Sigmoid colon (tissue), 6 donors: ENCODE measurements at regions not wholly inside any gene's neighbourhood (a gene's known extent, or its start where the extent isn't known, plus 50 kb on each side); places are given as distances from the start of the nearest gene placed in this dataset.

Source experiments
- DNase-seq: peaks from one replicate; pipeline ENCODE4 v3.0.0-alpha.2; 2019
- H3K27ac ChIP-seq, 4 donors: fragments of 200-600 bp; sonication (generic); one replicate each; pipeline ENCODE4 v1.5.1; 2016 to 2019; ENCODE audit warnings: mild to moderate bottlenecking in 1 of 4
- H3K27me3 ChIP-seq, 3 donors: fragments of 200-600 bp; sonication (generic); one replicate each; pipeline ENCODE4 v1.5.1; 2019; ENCODE audit warnings: mild to moderate bottlenecking in 1 of 3
- H3K36me3 ChIP-seq, 4 donors: fragments of 200-600 bp; sonication (generic); one replicate each; pipeline ENCODE4 v1.5.1; 2016 to 2019
- H3K4me1 ChIP-seq, 4 donors: fragments of 200-600 bp; sonication (generic); one replicate each; pipeline ENCODE4 v1.5.1; 2017 to 2019
- H3K4me3 ChIP-seq, 4 donors: fragments of 200-600 bp; sonication (generic); one replicate each; pipeline ENCODE4 v1.5.1; 2017 to 2019; ENCODE audit warnings: mild to moderate bottlenecking in 2 of 4, moderate library complexity in 1 of 4
- H3K9me3 ChIP-seq, 4 donors: fragments of 200-600 bp in 3 of 4; sonication (generic) in 3 of 4; one replicate each; pipeline versions ENCODE4 v1.5.1 to v1.6.1; 2013 to 2019
- EP300 ChIP-seq, 4 donors: sonication (generic); formaldehyde crosslinking; IDR thresholded peaks; one replicate each; pipeline ENCODE4 v1.6.1; 2017; ENCODE audit warnings: antibody characterized with exemption in 4 of 4
- POLR2A ChIP-seq, 2 donors: fragments of 450-650 bp; IDR thresholded peaks; one replicate each; pipeline ENCODE4 v1.6.1; 2016; ENCODE audit warnings: antibody characterized with exemption in 2 of 2, mild to moderate bottlenecking in 2 of 2, moderate library complexity in 2 of 2
- POLR2AphosphoS5 ChIP-seq, 4 donors: sonication (generic); formaldehyde crosslinking; IDR thresholded peaks; one replicate each; pipeline ENCODE4 v1.6.1; 2017; ENCODE audit warnings: antibody characterized with exemption in 4 of 4
- WGBS, 2 donors: extraction: QIAGEN DNeasy Blood & Tissue Kit; methylation state at CpG; one replicate each; pipeline ENCODE4 v1.1.7; 2013; 5-methylcytosine and 5-hydroxymethylcytosine counted together
- intact Hi-C: fragments of 100-400 bp; cut with DNase I; formaldehyde crosslinking; loops from one replicate; pipeline ENCODE4 v1.15.1; 2023
- TF ChIP-seq, protein P1 (sequence below), 4 experiments: fragments of 450-650 bp in 3 of 4; fragments of 200-600 bp in 1 of 4; IDR thresholded peaks; one replicate each; pipeline ENCODE4 v1.5.1; 2016 to 2019; ENCODE audit warnings: antibody characterized with exemption in 4 of 4, mild to moderate bottlenecking in 3 of 4, moderate library complexity in 2 of 4
- donor health status: healthy with polysubstance abuse.
- donor health status: healthy.

- no peak for TF ChIP-seq EP300 (IDR thresholded peaks at IDR 0.05)
- intact Hi-C loops = no loop called here
- Histone ChIP-seq H3K27me3 (no peaks in the 10 kb centered on the region), H3K4me1 (no peaks in the 10 kb centered on the region), H3K4me3 (no peak overlapping the region), H3K27ac (no peak overlapping the region), H3K36me3 (no peaks in the 10 kb centered on the region), H3K9me3 (peaks cover 0 to 3% (median 0%) of the 10 kb centered on the region in 4 donors)
- DNase-seq = no peak
Observed at GRCh38 chr10:52636874-52637273, 135.7 kb downstream of the MBL2 start.

DNA sequence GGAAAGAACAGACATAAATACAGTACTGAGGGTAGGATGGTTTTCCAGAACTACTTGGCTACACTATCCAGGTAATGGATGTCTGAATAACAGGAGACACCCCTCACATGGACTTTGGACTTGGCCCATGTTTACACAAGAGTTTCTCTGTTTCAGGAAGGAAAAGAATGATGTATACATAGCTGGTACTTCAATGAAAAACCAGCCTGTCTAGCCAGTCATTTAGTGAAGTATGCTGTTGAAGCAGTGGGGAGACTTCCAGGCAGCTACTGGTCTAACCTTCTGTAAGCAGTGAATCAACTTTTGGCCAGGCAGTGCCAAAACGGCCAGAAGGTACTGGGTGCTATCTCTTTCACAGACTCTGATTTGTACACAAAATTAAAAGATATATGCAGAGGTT, 135.0 kb downstream of the MBL2 start:
- intact Hi-C loops = no loop called here
- TF ChIP-seq EP300 (IDR thresholded peaks at IDR 0.05) = no peak
- TF ChIP-seq, protein P1, sequence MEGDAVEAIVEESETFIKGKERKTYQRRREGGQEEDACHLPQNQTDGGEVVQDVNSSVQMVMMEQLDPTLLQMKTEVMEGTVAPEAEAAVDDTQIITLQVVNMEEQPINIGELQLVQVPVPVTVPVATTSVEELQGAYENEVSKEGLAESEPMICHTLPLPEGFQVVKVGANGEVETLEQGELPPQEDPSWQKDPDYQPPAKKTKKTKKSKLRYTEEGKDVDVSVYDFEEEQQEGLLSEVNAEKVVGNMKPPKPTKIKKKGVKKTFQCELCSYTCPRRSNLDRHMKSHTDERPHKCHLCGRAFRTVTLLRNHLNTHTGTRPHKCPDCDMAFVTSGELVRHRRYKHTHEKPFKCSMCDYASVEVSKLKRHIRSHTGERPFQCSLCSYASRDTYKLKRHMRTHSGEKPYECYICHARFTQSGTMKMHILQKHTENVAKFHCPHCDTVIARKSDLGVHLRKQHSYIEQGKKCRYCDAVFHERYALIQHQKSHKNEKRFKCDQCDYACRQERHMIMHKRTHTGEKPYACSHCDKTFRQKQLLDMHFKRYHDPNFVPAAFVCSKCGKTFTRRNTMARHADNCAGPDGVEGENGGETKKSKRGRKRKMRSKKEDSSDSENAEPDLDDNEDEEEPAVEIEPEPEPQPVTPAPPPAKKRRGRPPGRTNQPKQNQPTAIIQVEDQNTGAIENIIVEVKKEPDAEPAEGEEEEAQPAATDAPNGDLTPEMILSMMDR (IDR thresholded peaks at IDR 0.05) = no peak
- TF ChIP-seq POLR2AphosphoS5 (IDR thresholded peaks at IDR 0.05) = no peak
- no peak for TF ChIP-seq POLR2A (IDR thresholded peaks at IDR 0.05)

GRCh38 chr10:52639652-52640051, 132.9 kb downstream of the MBL2 start:
- Histone ChIP-seq H3K4me3 (no peak overlapping the region), H3K36me3 (no peaks in the 10 kb centered on the region), H3K4me1 (no peaks in the 10 kb centered on the region), H3K9me3 (peaks cover 0 to 3% (median 0%) of the 10 kb centered on the region in 4 donors), H3K27me3 (no peaks in the 10 kb centered on the region), H3K27ac (no peak overlapping the region)
- 0 to 57% methylated on average over 1 of the region's 1 CpG for WGBS, 2 donors
- intact Hi-C loops = no loop called here
- TF ChIP-seq, protein P1 (IDR thresholded peaks at IDR 0.05) = no peak
- TF ChIP-seq POLR2A (IDR thresholded peaks at IDR 0.05) (no peak), EP300 (IDR thresholded peaks at IDR 0.05) (no peak), POLR2AphosphoS5 (IDR thresholded peaks at IDR 0.05) (no peak)
- no peak for DNase-seq

More for the DNA sequence above, 135.0 kb downstream of the MBL2 start:
- peaks cover 0 to 3% (median 0%) of the 10 kb centered on the region in 4 donors for H3K9me3 ChIP-seq
- H3K36me3 ChIP-seq = no peaks in the 10 kb centered on the region
- no peak for DNase-seq
- 20 to 51% methylated on average over 1 of the region's 1 CpG for WGBS, 2 donors
- no peaks in the 10 kb centered on the region for H3K27me3 ChIP-seq
- no peak overlapping the region for H3K27ac ChIP-seq
- no peak overlapping the region for H3K4me3 ChIP-seq
- H3K4me1 ChIP-seq = no peaks in the 10 kb centered on the region

DNA sequence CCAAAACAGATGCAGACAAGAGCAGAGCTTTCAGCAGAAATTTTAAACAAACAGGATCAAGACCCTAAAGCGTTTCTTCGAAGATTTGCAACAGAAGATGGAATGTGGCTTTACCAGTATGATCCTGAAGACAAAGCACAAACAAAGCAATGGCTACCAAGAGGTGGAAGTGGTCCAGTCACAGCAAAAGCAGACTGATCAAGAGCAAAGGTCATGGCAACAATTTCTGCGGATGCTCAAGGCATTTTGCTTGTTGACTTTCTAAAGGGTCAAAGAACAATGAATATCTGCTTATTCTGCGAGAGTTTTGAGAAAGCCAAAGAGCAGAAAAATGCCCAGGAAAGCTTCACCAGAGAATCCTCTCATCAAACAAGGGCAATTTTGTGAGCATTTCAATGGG, 130.4 kb downstream of the MBL2 start:
- Histone ChIP-seq H3K4me3 (no peak overlapping the region), H3K27me3 (no peaks in the 10 kb centered on the region), H3K4me1 (no peaks in the 10 kb centered on the region), H3K27ac (no peak overlapping the region), H3K9me3 (no peaks in the 10 kb centered on the region), H3K36me3 (no peaks in the 10 kb centered on the region)
- TF ChIP-seq, protein P1 (IDR thresholded peaks at IDR 0.05) = no peak
- intact Hi-C loops = no loop called here
- DNase-seq = no peak
- 59% methylated on average over 4 of the region's 4 CpGs for WGBS, 2 donors

GRCh38 chr10:52644373-52645186, 128.0 kb downstream of the MBL2 start:
- no peak for DNase-seq
- Histone ChIP-seq H3K4me3 (no peak overlapping the region), H3K9me3 (no peaks in the 10 kb centered on the region), H3K36me3 (no peaks in the 10 kb centered on the region), H3K4me1 (no peaks in the 10 kb centered on the region), H3K27me3 (no peaks in the 10 kb centered on the region), H3K27ac (no peak overlapping the region)
- no peak for TF ChIP-seq POLR2A (IDR thresholded peaks at IDR 0.05)
- TF ChIP-seq, protein P1 (IDR thresholded peaks at IDR 0.05) = peak in 3 of 4 experiments; percentile 20 to 47 (median 43)
- 23 to 43% methylated on average over 3 of the region's 3 CpGs for WGBS, 2 donors
- intact Hi-C loops = no loop called here
